ENCODE measurements at regions not wholly inside any gene's neighbourhood (a gene's known extent, or its start where the extent isn't known, plus 50 kb on each side); places are given as distances from the start of the nearest gene placed in this dataset.

- POLR2A ChIA-PET = no interaction called here
- H3K9me3 ChIP-seq (ENCODE audit: control insufficient read depth in 1 of 2, insufficient read depth in 1 of 2, low read depth in 1 of 2, low read length in 2 of 2) = peaks cover under 1 to 3% of the 10 kb centered on the region in 2 experiments; a peak in 2 of 4 replicates
- no peaks in the 10 kb centered on the region for H4K20me1 ChIP-seq (ENCODE audit: insufficient read depth)
- intact Hi-C loops (cut with micrococcal nuclease) = no loop called here
- RAD21 ChIA-PET (ENCODE audit: low non-redundant PET in 1 of 2, low total read pairs in 2 of 2, uncharacterized antibody in 2 of 2, unreplicated experiment in 2 of 2) = no interaction called here
- TF ChIP-seq RAD21 (IDR thresholded peaks at IDR 0.05; ENCODE audit: low read depth) = no peak
- H3K36me3 ChIP-seq (ENCODE audit: control insufficient read depth in 1 of 2, insufficient read depth in 2 of 2, low read length in 2 of 2) = no peaks in the 10 kb centered on the region
- no peak for ATAC-seq
- no peak overlapping the region for H2AFZ ChIP-seq (ENCODE audit: low read depth, low read length, poor library complexity, severe bottlenecking)
- H3K9ac ChIP-seq (ENCODE audit: low read length) = no peak overlapping the region
- no peaks in the 10 kb centered on the region for H3K4me1 ChIP-seq (ENCODE audit: control insufficient read depth in 1 of 2, insufficient read depth in 2 of 2, low read length in 2 of 2)
- H3K27ac ChIP-seq (ENCODE audit: low read depth, low read length) = no peak overlapping the region
- no peaks in the 10 kb centered on the region for H3K27me3 ChIP-seq (ENCODE audit: insufficient read depth, low read length)
- BruUV-seq (replicated peaks) = no TSS peak
- H3K79me2 ChIP-seq (ENCODE audit: insufficient read depth, low read length) = no peaks in the 10 kb centered on the region
- CTCF ChIA-PET = no interaction called here
- H3K9me2 ChIP-seq (ENCODE audit: insufficient read depth) = no peaks in the 10 kb centered on the region
- no peak for DNase-seq (ENCODE audit: low read depth, low spot score)
- no peak overlapping the region for H3K4me2 ChIP-seq (ENCODE audit: low read length)
- no peak overlapping the region for H3K4me3 ChIP-seq (replicated peaks in 1 of 2; ENCODE audit: low read depth in 1 of 2, low read length in 2 of 2)
Measured at GRCh38 chr12:24089510-24089890, 140.0 kb upstream of the SOX5 start.

- RAD21 ChIA-PET (ENCODE audit: low non-redundant PET in 1 of 2, low total read pairs in 2 of 2, uncharacterized antibody in 2 of 2, unreplicated experiment in 2 of 2) = no interaction called here
- no peaks in the 10 kb centered on the region for H3K27me3 ChIP-seq (ENCODE audit: insufficient read depth, low read length)
- intact Hi-C loops (cut with micrococcal nuclease) = no loop called here
- H2AFZ ChIP-seq (ENCODE audit: low read depth, low read length, poor library complexity, severe bottlenecking) = no peak overlapping the region
- no peaks in the 10 kb centered on the region for H3K36me3 ChIP-seq (ENCODE audit: control insufficient read depth in 1 of 2, insufficient read depth in 2 of 2, low read length in 2 of 2)
- H3K4me2 ChIP-seq (ENCODE audit: low read length) = no peak overlapping the region
- no peak for ATAC-seq
- H3K9ac ChIP-seq (ENCODE audit: low read length) = no peak overlapping the region
- no peaks in the 10 kb centered on the region for H4K20me1 ChIP-seq (ENCODE audit: insufficient read depth)
- H3K9me2 ChIP-seq (ENCODE audit: insufficient read depth) = no peaks in the 10 kb centered on the region
- BruUV-seq (replicated peaks) = no TSS peak
- DNase-seq (ENCODE audit: low read depth, low spot score) = no peak
- POLR2A ChIA-PET = no interaction called here
- no peak for TF ChIP-seq ATF3 (IDR thresholded peaks at IDR 0.05)
- no peak for TF ChIP-seq ZBTB33 (IDR thresholded peaks at IDR 0.05; ENCODE audit: extremely low read depth, insufficient replicate concordance, low read length)
- no peaks in the 10 kb centered on the region for H3K79me2 ChIP-seq (ENCODE audit: insufficient read depth, low read length)
- H3K9me3 ChIP-seq (ENCODE audit: control insufficient read depth in 1 of 2, insufficient read depth in 1 of 2, low read depth in 1 of 2, low read length in 2 of 2) = peaks cover 3 to 4% of the 10 kb centered on the region in 2 experiments; a peak in 2 of 4 replicates
- CTCF ChIA-PET = no interaction called here
- no peak overlapping the region for H3K27ac ChIP-seq (ENCODE audit: low read depth, low read length)
- no peak overlapping the region for H3K4me3 ChIP-seq (replicated peaks in 1 of 2; ENCODE audit: low read depth in 1 of 2, low read length in 2 of 2)
- H3K4me1 ChIP-seq (ENCODE audit: control insufficient read depth in 1 of 2, insufficient read depth in 2 of 2, low read length in 2 of 2) = no peaks in the 10 kb centered on the region
Measured at GRCh38 chr12:24088751-24089509, 139.5 kb upstream of the SOX5 start.

All from HCT116 (cell line).